IPS-18c (cell line): ENCODE measurements at regions not wholly inside any gene's neighbourhood (a gene's known extent, or its start where the extent isn't known, plus 50 kb on each side); places are given as distances from the start of the nearest gene placed in this dataset.
"Not testable (repeated sequence)": the region's sequence is repeated elsewhere in the genome, so short reads cannot be mapped to it uniquely, and the experiment has no call there.

ENCODE experiments used
- H3K4me3 ChIP-seq: 2 replicates; pipeline ENCODE4 v1.7.0; 2013; ENCODE audit warnings: low read depth, mild to moderate bottlenecking, low read length, moderate library complexity; ENCODE audit not compliant: insufficient read depth
- H3K9me3 ChIP-seq: one replicate; pipeline ENCODE4 v1.6.1; 2013; ENCODE audit warnings: mild to moderate bottlenecking, low read length, moderate library complexity; ENCODE audit not compliant: control insufficient read depth, insufficient read depth

- no peaks in the 10 kb centered on the region for H3K9me3 ChIP-seq
These were observed 50.6 kb upstream of the NKD1 start for GRCh38 chr16:50497592-50497991.

GRCh38 chr16:50496990-50497389 is 51.2 kb upstream of the NKD1 start:
- Histone ChIP-seq H3K9me3 (no peaks in the 10 kb centered on the region), H3K4me3 (no peak overlapping the region)

More at GRCh38 chr16:50497592-50497991, 50.6 kb upstream of the NKD1 start:
- H3K4me3 ChIP-seq = no peak overlapping the region

- H3K4me3 ChIP-seq = no peak overlapping the region
These were observed 52.5 kb upstream of the NKD1 start for GRCh38 chr16:50495673-50496072.

GRCh38 chr16:50494501-50495491 is 53.4 kb upstream of the NKD1 start:
- no peak overlapping the region for H3K4me3 ChIP-seq

More at GRCh38 chr16:50495673-50496072, 52.5 kb upstream of the NKD1 start:
- H3K9me3 ChIP-seq = no peaks in the 10 kb centered on the region

GRCh38 chr16:50491516-50491915 is 56.7 kb upstream of the NKD1 start:
- no peaks in the 10 kb centered on the region for H3K9me3 ChIP-seq
- no peak overlapping the region for H3K4me3 ChIP-seq

More at GRCh38 chr16:50494501-50495491, 53.4 kb upstream of the NKD1 start:
- no peaks in the 10 kb centered on the region for H3K9me3 ChIP-seq

- H3K9me3 ChIP-seq = no peaks in the 10 kb centered on the region
- no peak overlapping the region for H3K4me3 ChIP-seq
These were observed 57.4 kb upstream of the NKD1 start for GRCh38 chr16:50490828-50491227.

GRCh38 chr16:50489182-50489581 is 59.0 kb upstream of the NKD1 start:
- no peaks in the 10 kb centered on the region for H3K9me3 ChIP-seq
- H3K4me3 ChIP-seq = no peak overlapping the region

- H3K9me3 ChIP-seq = no peaks in the 10 kb centered on the region
- H3K4me3 ChIP-seq = no peak overlapping the region
These were observed 60.7 kb upstream of the NKD1 start for GRCh38 chr16:50487528-50487927.

- H3K9me3 ChIP-seq, H3K4me3 ChIP-seq: not testable (repeated sequence)
These were observed 62.0 kb upstream of the NKD1 start for GRCh38 chr16:50486162-50486561.

GRCh38 chr16:50485232-50485631 is 63.0 kb upstream of the NKD1 start:
- H3K9me3 ChIP-seq = no peaks in the 10 kb centered on the region
- H3K4me3 ChIP-seq = no peak overlapping the region

- H3K9me3 ChIP-seq = no peaks in the 10 kb centered on the region
- H3K4me3 ChIP-seq = no peak overlapping the region
These were observed 65.9 kb upstream of the NKD1 start for GRCh38 chr16:50482271-50482670.

- Histone ChIP-seq H3K9me3 (no peaks in the 10 kb centered on the region), H3K4me3 (no peak overlapping the region)
These were observed 68.0 kb upstream of the NKD1 start for GRCh38 chr16:50480206-50480605.

- Histone ChIP-seq H3K9me3 (no peaks in the 10 kb centered on the region), H3K4me3 (no peak overlapping the region)
These were observed 68.4 kb upstream of the NKD1 start for GRCh38 chr16:50479771-50480170.

- Histone ChIP-seq H3K4me3 (no peak overlapping the region), H3K9me3 (no peaks in the 10 kb centered on the region)
These were observed 69.4 kb upstream of the NKD1 start for GRCh38 chr16:50478773-50479149.

GRCh38 chr16:50478075-50478772 is 70.0 kb upstream of the NKD1 start:
- no peak overlapping the region for H3K4me3 ChIP-seq
- H3K9me3 ChIP-seq = no peaks in the 10 kb centered on the region

GRCh38 chr16:50476486-50477255 is 71.5 kb upstream of the NKD1 start:
- H3K9me3 ChIP-seq = no peaks in the 10 kb centered on the region

GRCh38 chr16:50475170-50475569 is 73.0 kb upstream of the NKD1 start:
- no peak overlapping the region for H3K4me3 ChIP-seq

More at GRCh38 chr16:50476486-50477255, 71.5 kb upstream of the NKD1 start:
- no peak overlapping the region for H3K4me3 ChIP-seq

More at GRCh38 chr16:50475170-50475569, 73.0 kb upstream of the NKD1 start:
- no peaks in the 10 kb centered on the region for H3K9me3 ChIP-seq
